T follicular helper cell (primary cell): ENCODE measurements at regions not wholly inside any gene's neighbourhood (a gene's known extent, or its start where the extent isn't known, plus 50 kb on each side); places are given as distances from the start of the nearest gene placed in this dataset.
"Not testable (repeated sequence)": the region's sequence is repeated elsewhere in the genome, so short reads cannot be mapped to it uniquely, and the experiment has no call there.

Source experiments
- DNase-seq: peaks from one replicate; pipeline ENCODE4 v3.0.0-alpha.2; 2020; ENCODE audit warnings: low read depth

GRCh38 chr2:184993746-184994145, 395.4 kb downstream of the ZNF804A start:
- DNase-seq, result no peak

DNA sequence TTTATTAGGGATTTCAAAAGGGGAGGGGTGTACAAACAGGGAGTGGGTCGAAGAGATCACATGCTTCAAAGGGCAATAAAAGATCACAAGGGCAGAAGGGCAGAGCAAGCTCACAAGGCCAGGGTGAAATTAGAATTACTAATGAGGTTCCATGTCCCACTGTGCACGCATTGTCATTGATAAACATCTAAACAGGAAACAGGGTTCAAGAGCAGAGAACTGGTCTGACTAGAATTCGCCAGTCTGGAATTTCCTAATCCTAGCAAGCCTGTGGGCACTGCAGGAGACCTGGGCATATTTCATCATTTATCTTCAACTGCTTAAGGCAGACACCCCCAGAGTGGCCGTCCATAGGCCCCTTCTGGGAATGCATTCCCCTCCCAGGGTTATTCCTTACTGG, 408.2 kb downstream of the ZNF804A start:
- DNase-seq, result no peak

DNA sequence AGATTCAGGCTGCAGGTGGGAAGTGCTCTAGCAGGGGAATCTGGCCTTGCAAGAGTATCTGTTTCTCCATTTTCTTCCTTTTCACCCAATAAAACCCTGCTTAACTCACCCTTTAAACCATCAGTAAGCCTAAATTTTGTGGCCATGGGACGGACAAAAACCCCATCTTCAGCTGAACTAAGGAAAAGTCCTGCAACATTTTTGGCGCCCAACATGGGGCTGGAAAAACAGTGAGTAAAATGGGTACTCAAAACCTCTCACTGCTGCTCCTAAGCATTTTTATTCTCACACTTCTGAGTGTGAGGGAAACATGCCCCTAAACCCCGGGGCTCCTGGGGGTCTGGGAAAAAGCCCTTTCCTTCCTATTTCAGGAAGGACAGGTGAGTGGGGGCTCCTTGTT, 414.3 kb downstream of the ZNF804A start:
- DNase-seq, result no peak

DNA sequence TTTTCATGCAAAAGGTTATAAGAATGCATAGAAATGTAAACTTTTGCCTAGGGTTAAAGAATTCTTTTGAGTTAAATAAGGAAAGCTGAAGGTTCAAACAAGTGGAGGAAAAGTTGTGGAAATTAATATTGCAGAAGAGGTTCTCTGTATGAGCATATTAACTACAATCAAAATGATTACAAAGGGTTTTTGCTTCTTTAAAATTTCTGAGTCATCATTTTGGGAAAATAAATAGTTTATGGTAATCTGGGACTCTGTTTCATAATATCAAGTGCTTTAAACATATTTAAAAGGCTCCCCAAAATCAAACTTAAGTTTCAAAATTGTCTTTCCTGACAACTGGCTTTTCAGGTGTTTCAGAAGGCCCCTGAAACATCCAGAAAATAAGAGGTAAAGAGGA, 415.7 kb downstream of the ZNF804A start:
- no peak for DNase-seq

DNA sequence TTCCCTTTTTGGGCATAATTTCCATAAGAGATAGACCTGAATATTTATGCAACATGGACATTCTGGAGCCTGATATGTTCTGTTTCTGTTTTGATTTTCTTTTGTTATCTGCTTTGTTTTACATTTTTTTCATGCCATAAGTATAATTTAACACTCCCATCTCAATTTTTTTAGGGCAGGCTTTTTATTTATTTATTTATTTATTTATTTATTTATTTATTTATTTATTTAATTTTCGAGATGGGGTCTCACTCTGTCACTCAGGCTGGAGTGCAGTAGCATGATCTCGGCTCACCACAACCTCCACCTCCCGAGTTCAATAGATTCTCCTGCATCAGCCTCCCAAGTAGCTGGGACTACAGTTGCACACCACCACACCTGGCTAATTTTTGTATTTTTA, 427.6 kb downstream of the ZNF804A start:
- DNase-seq, result not testable (repeated sequence)

GRCh38 chr2:185035906-185036305, 437.6 kb downstream of the ZNF804A start:
- DNase-seq, result no peak

GRCh38 chr2:185044323-185044874, 446.1 kb downstream of the ZNF804A start:
- no peak for DNase-seq

DNA sequence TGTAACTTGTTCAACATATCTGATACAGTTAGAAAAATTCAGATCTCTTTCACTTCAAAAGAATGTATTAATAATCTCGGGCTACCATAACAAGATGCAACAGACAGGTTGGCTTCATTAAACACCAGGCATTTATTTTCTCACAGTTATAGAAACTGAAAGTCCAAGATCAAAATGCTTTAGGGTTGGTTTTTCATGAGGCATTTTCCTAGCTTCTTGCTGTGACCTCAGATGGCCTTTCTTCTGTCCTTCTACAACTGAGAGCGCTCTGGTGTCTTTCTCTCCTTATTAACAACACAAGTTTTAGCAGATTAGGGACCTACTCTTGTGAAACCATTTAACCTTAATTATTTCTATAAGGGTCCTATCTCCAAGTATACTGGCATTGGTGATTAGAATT, 452.5 kb downstream of the ZNF804A start:
- DNase-seq, result no peak

- DNase-seq, result no peak
These were observed 465.4 kb downstream of the ZNF804A start for GRCh38 chr2:185063761-185064160.

DNA sequence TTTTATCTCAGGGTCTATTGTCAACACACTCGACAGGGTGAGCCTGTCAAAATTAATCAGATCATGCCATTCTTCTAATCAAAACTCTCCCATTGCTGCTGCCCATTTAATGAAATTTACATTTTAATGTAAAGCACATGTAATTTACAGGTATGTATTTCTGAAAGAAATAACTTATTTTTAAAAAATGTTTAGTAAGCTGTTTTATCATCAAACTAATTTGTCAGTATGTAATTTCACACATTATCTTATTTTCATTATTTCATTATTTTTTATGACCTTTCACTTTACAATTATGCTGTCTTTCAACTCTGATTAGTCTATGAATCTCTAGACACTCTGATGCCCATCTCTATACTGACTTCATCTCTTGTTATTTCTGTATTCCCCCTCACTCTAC, 467.8 kb downstream of the ZNF804A start:
- DNase-seq, result no peak

DNA sequence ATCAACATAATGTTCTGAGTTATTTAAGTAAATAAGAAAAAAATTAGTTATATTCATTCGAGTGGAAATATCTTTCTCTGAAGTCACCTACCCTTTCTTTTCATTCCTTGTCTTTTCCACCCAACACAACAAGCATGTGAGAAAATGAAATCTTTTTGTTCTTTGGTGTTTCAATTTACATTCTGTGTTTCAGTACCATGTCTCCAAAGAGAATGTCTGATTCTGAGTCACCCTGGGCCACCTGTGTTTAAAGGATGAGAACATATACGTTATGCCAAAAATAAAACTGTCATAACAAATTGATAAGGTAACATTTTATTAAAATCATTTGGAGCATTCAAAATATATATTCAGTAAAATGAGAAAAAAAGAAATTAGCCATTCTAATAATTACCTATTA, 470.8 kb downstream of the ZNF804A start:
- DNase-seq, result no peak

- DNase-seq, result no peak
These were observed 475.8 kb downstream of the ZNF804A start for GRCh38 chr2:185074156-185074555.

DNA sequence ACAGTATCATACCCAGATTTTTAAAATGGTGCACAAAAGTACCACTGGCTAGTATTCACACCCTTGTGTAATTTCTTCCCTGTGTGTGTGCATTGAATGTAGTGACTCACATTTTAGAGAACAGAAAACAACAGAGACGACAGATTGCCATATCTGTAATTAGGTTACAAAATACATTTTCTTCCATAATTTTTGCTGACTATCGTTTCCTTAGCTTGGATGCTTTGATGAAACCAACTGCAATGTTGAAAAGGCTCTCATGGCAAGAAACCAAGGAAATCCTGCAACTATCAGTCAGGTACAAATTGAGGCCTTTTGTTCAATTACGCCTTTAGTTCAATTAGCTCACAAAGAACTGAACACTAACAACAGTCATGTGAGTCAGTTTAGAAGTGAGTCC, 484.4 kb downstream of the ZNF804A start:
- DNase-seq, result no peak

- DNase-seq, result no peak
These were observed 510.3 kb downstream of the ZNF804A start for GRCh38 chr2:185108588-185108987.

DNA sequence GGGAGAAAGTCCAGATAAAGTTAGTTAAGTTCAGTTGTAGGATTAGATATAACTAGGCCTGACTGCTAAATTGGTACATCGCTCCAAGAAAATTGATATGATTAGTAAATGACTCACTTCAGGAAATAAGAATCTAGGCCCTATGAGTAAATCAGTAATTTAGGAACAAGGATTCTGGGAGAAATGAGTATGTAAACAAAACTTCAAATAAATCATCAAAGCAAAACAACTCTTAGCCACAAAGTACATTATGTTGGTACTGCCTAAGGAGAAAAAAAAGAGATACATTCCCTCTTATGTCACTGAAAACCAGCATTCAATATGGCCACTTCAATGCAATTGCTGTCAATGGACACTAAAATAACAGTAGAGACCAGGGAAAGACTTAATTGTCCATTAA, 529.1 kb downstream of the ZNF804A start:
- DNase-seq, result no peak

DNA sequence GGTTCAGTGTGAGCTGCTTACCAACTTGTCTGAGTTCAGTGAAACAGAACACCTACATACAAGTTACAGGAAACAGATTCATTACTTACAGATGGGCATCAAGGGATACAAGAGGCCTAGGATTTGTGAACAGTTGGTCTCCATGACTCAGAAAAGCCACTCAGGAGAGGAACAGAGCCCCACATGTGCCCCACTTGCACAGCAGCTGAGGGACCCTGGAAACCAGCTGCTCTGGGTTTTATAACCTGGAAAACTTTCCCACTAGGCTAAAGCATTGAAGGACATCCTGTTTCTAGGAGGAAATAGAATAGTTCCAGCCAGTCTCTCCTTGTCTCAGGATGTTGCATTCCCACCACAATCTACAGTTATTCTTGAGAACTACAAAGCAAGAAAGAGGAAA, 530.0 kb downstream of the ZNF804A start:
- DNase-seq, result no peak

GRCh38 chr2:185128996-185129395, 530.7 kb downstream of the ZNF804A start:
- no peak for DNase-seq

DNA sequence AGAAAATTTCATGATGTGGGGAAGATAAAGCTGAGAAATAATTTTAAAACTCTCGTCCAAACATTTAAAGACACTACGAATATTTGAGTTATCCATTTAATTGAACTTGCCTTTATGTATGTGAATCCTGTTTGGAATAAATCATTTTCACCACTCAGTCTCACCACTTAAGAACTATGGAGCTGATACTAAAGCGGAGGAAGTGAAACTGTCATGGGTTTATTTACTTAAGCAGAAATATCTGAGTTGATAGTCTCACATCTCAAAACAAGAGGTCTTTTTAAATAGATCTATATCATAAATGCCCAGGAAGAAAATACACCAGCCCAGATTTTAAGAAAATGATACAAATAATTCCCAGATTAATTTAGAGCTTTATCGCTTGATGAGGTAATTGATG, 532.4 kb downstream of the ZNF804A start:
- no peak for DNase-seq

GRCh38 chr2:185132501-185133041, 534.2 kb downstream of the ZNF804A start:
- DNase-seq, result no peak

- DNase-seq, result no peak
These were observed 539.4 kb downstream of the ZNF804A start for GRCh38 chr2:185137700-185138099.

DNA sequence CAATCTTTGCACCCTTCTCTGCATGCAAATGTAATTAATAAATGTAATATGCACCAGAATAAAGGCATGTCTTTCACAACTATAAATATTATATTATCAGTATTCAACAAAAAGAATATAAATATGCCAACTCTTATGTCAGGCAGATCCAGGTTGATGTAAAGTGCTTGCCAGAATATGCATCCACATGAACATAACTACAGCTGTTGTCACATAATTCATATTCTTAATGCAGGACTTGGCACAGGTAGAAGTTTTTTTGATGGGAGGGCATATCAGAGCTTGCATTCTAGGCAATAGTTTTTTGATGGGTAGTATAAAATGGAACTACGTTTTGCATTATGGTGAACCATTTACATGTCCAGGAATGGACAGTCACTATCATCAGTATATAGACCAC, 544.3 kb downstream of the ZNF804A start:
- no peak for DNase-seq

GRCh38 chr2:185144159-185144919, 546.0 kb downstream of the ZNF804A start:
- DNase-seq, result no peak

- DNase-seq, result no peak
These were observed 547.2 kb downstream of the ZNF804A start for GRCh38 chr2:185145316-185146121.
